MM.1S (cell line): ENCODE measurements at regions not wholly inside any gene's neighbourhood (a gene's known extent, or its start where the extent isn't known, plus 50 kb on each side); places are given as distances from the start of the nearest gene placed in this dataset.

Experiments used
- DNase-seq: peaks from one replicate; pipeline ENCODE4 v3.0.0-alpha.2; 2015
- H2AFZ ChIP-seq: fragments of 300-600 bp; sonication (generic); 2 replicates; pipeline ENCODE4 v1.6.0; 2016; ENCODE audit warnings: antibody characterized with exemption, low read length
- H3F3A ChIP-seq: fragments of 300-600 bp; sonication (generic); 2 replicates; pipeline ENCODE4 v1.6.1; 2016; ENCODE audit warnings: mild to moderate bottlenecking, antibody characterized with exemption, low read length, moderate library complexity, mixed read lengths; ENCODE audit not compliant: insufficient read depth
- H3K27ac ChIP-seq: fragments of 300-600 bp; sonication (generic); 2 replicates; pipeline ENCODE4 v1.5.1; 2016; ENCODE audit warnings: mild to moderate bottlenecking, low read length
- H3K27me3 ChIP-seq: fragments of 300-600 bp; sonication (generic); replicated peaks from 2 replicates; pipeline ENCODE4 v1.6.0; 2016; ENCODE audit warnings: low read length; ENCODE audit not compliant: insufficient read depth
- H3K36me3 ChIP-seq: fragments of 300-600 bp; sonication (generic); replicated peaks from 2 replicates; pipeline ENCODE4 v1.6.1; 2016; ENCODE audit warnings: mild to moderate bottlenecking, low read length, mixed read lengths; ENCODE audit not compliant: insufficient read depth
- H3K4me1 ChIP-seq: fragments of 300-600 bp; sonication (generic); 2 replicates; pipeline ENCODE4 v1.6.1; 2016; ENCODE audit warnings: low read length, mixed read lengths
- H3K4me2 ChIP-seq: fragments of 300-600 bp; sonication (generic); 2 replicates; pipeline ENCODE4 v1.6.0; 2016; ENCODE audit warnings: low read depth, low read length
- H3K4me3 ChIP-seq: fragments of 300-600 bp; sonication (generic); 2 replicates; pipeline ENCODE4 v1.5.1; 2016; ENCODE audit warnings: low read length, mixed read lengths
- H3K79me2 ChIP-seq: fragments of 300-600 bp; sonication (generic); 2 replicates; pipeline ENCODE4 v1.6.1; 2016; ENCODE audit warnings: mixed run types, low read length, mixed read lengths
- H3K9ac ChIP-seq: fragments of 300-600 bp; sonication (generic); 2 replicates; pipeline ENCODE4 v1.6.1; 2016; ENCODE audit warnings: low read length, mixed read lengths
- H3K9me2 ChIP-seq: fragments of 300-600 bp; sonication (generic); replicated peaks from 2 replicates; pipeline ENCODE4 v1.6.1; 2016; ENCODE audit warnings: mild to moderate bottlenecking, low read length, mixed read lengths; ENCODE audit not compliant: insufficient read depth
- H3K9me3 ChIP-seq: fragments of 300-600 bp; sonication (generic); replicated peaks from 2 replicates; pipeline ENCODE4 v1.6.1; 2016; ENCODE audit warnings: mild to moderate bottlenecking, low read length, mixed read lengths; ENCODE audit not compliant: insufficient read depth
- H4K20me1 ChIP-seq: fragments of 300-600 bp; sonication (generic); 2 replicates; pipeline ENCODE4 v1.6.1; 2016; ENCODE audit warnings: mild to moderate bottlenecking, low read length, moderate library complexity, mixed read lengths; ENCODE audit not compliant: insufficient read depth
- CTCF ChIP-seq: fragments of 300-600 bp; sonication (generic); IDR thresholded peaks from 2 replicates; pipeline ENCODE4 v1.5.1; 2016; ENCODE audit warnings: antibody characterized with exemption, low read length, mixed read lengths
- EZH2 ChIP-seq: fragments of 300-600 bp; sonication (generic); optimal IDR thresholded peaks from 2 replicates; pipeline ENCODE3; 2017; ENCODE audit warnings: low read depth, mild to moderate bottlenecking, antibody characterized with exemption, low read length, mixed read lengths
- EZH2phosphoT487 ChIP-seq: fragments of 300-600 bp; sonication (generic); IDR thresholded peaks from 2 replicates; pipeline ENCODE4 v1.6.1; 2018; ENCODE audit warnings: antibody characterized with exemption, low read length

GRCh38 chr18:67977067-67977616, 460.6 kb upstream of the DSEL start:
- Histone ChIP-seq H3K79me2 (no peaks in the 10 kb centered on the region), H3K27me3 (no peaks in the 10 kb centered on the region), H3K27ac (no peak overlapping the region), H3F3A (no peaks in the 10 kb centered on the region), H3K4me1 (peaks cover 10% of the 10 kb centered on the region), H3K4me3 (no peak overlapping the region), H3K9ac (no peak overlapping the region), H4K20me1 (no peaks in the 10 kb centered on the region), H3K9me2 (no peaks in the 10 kb centered on the region), H3K36me3 (no peaks in the 10 kb centered on the region), H3K9me3 (no peaks in the 10 kb centered on the region), H2AFZ (no peak overlapping the region), H3K4me2 (no peak overlapping the region)
- no peak for TF ChIP-seq EZH2
- no peak for TF ChIP-seq CTCF
- no peak for TF ChIP-seq EZH2phosphoT487
- no peak for DNase-seq

GRCh38 chr18:67973916-67974315, 457.4 kb upstream of the DSEL start:
- DNase-seq, result no peak
- no peak overlapping the region for H3K9ac ChIP-seq
- no peak for TF ChIP-seq EZH2
- TF ChIP-seq EZH2phosphoT487, result no peak
- TF ChIP-seq CTCF, result no peak
- H3K4me3 ChIP-seq, result no peak overlapping the region
- H3K9me2 ChIP-seq, result no peaks in the 10 kb centered on the region
- no peaks in the 10 kb centered on the region for H4K20me1 ChIP-seq
- no peaks in the 10 kb centered on the region for H3F3A ChIP-seq
- no peaks in the 10 kb centered on the region for H3K9me3 ChIP-seq
- H3K4me2 ChIP-seq, result no peak overlapping the region
- no peaks in the 10 kb centered on the region for H3K36me3 ChIP-seq
- H3K4me1 ChIP-seq, result no peaks in the 10 kb centered on the region
- no peaks in the 10 kb centered on the region for H3K27me3 ChIP-seq
- no peaks in the 10 kb centered on the region for H3K79me2 ChIP-seq
- H2AFZ ChIP-seq, result no peak overlapping the region
- H3K27ac ChIP-seq, result no peak overlapping the region

GRCh38 chr18:67969458-67969857, 452.9 kb upstream of the DSEL start:
- no peaks in the 10 kb centered on the region for H3K36me3 ChIP-seq
- TF ChIP-seq EZH2, result no peak
- no peaks in the 10 kb centered on the region for H4K20me1 ChIP-seq
- H3K4me1 ChIP-seq, result no peaks in the 10 kb centered on the region
- no peaks in the 10 kb centered on the region for H3K9me2 ChIP-seq
- H3K9me3 ChIP-seq, result no peaks in the 10 kb centered on the region
- H2AFZ ChIP-seq, result no peak overlapping the region
- no peaks in the 10 kb centered on the region for H3F3A ChIP-seq
- H3K79me2 ChIP-seq, result no peaks in the 10 kb centered on the region
- no peak overlapping the region for H3K4me2 ChIP-seq
- no peak overlapping the region for H3K9ac ChIP-seq
- H3K27ac ChIP-seq, result no peak overlapping the region
- no peaks in the 10 kb centered on the region for H3K27me3 ChIP-seq
- no peak overlapping the region for H3K4me3 ChIP-seq
- DNase-seq, result no peak

- Histone ChIP-seq H3K27ac (no peak overlapping the region), H3K27me3 (no peaks in the 10 kb centered on the region), H3K4me1 (no peaks in the 10 kb centered on the region), H2AFZ (no peak overlapping the region), H3K9me3 (no peaks in the 10 kb centered on the region), H3K4me3 (no peak overlapping the region), H3K9me2 (no peaks in the 10 kb centered on the region), H3K79me2 (no peaks in the 10 kb centered on the region), H3K36me3 (no peaks in the 10 kb centered on the region), H3F3A (no peaks in the 10 kb centered on the region), H3K9ac (no peak overlapping the region), H3K4me2 (no peak overlapping the region), H4K20me1 (no peaks in the 10 kb centered on the region)
- DNase-seq, result no peak
- TF ChIP-seq EZH2 (no peak), EZH2phosphoT487 (no peak), CTCF (no peak)
Measured at GRCh38 chr18:67966224-67966623, 449.7 kb upstream of the DSEL start.
